ENCODE measurements at regions not wholly inside any gene's neighbourhood (a gene's known extent, or its start where the extent isn't known, plus 50 kb on each side); places are given as distances from the start of the nearest gene placed in this dataset.

DNA sequence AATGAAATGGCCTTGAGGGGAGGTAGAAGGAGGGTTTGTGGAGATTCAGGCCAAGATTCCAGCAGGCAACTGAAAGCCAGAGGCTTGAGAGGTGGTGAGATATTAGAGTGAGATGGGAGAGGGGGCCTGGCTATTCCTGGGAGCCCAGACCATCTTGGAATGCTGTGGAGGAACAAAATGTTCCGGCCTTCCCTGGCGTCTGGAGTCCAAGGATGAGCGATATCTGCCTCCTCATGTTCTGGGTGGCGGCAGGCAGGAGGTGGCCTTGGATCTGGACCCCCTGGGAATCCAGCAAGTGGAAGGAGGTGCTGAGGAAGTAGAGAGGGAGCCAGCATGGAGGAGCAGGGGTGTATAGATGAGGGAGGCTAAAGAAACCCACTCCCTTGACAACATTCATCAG is 335.9 kb downstream of the CYP26B1 start:
- Histone ChIP-seq H3K27ac (replicated peaks) (no peak overlapping the region), H3K4me3 (replicated peaks; ENCODE audit: insufficient read depth, low read length) (no peak overlapping the region), H3K27me3 (ENCODE audit: insufficient read depth, poor library complexity, severe bottlenecking) (peaks cover 2% of the 10 kb centered on the region)
- TF ChIP-seq POLR2AphosphoS5 (IDR thresholded peaks at IDR 0.05; ENCODE audit: low read depth) (no peak), GABPA (IDR thresholded peaks at IDR 0.05; ENCODE audit: low read depth) (no peak), SPI1 (IDR thresholded peaks at IDR 0.05; ENCODE audit: borderline replicate concordance, low read depth) (no peak)
- TF ChIP-seq, protein P1, sequence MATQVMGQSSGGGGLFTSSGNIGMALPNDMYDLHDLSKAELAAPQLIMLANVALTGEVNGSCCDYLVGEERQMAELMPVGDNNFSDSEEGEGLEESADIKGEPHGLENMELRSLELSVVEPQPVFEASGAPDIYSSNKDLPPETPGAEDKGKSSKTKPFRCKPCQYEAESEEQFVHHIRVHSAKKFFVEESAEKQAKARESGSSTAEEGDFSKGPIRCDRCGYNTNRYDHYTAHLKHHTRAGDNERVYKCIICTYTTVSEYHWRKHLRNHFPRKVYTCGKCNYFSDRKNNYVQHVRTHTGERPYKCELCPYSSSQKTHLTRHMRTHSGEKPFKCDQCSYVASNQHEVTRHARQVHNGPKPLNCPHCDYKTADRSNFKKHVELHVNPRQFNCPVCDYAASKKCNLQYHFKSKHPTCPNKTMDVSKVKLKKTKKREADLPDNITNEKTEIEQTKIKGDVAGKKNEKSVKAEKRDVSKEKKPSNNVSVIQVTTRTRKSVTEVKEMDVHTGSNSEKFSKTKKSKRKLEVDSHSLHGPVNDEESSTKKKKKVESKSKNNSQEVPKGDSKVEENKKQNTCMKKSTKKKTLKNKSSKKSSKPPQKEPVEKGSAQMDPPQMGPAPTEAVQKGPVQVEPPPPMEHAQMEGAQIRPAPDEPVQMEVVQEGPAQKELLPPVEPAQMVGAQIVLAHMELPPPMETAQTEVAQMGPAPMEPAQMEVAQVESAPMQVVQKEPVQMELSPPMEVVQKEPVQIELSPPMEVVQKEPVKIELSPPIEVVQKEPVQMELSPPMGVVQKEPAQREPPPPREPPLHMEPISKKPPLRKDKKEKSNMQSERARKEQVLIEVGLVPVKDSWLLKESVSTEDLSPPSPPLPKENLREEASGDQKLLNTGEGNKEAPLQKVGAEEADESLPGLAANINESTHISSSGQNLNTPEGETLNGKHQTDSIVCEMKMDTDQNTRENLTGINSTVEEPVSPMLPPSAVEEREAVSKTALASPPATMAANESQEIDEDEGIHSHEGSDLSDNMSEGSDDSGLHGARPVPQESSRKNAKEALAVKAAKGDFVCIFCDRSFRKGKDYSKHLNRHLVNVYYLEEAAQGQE (IDR thresholded peaks at IDR 0.05; ENCODE audit: insufficient replicate concordance, low read depth), result no peak
- TF ChIP-seq, protein P2, sequence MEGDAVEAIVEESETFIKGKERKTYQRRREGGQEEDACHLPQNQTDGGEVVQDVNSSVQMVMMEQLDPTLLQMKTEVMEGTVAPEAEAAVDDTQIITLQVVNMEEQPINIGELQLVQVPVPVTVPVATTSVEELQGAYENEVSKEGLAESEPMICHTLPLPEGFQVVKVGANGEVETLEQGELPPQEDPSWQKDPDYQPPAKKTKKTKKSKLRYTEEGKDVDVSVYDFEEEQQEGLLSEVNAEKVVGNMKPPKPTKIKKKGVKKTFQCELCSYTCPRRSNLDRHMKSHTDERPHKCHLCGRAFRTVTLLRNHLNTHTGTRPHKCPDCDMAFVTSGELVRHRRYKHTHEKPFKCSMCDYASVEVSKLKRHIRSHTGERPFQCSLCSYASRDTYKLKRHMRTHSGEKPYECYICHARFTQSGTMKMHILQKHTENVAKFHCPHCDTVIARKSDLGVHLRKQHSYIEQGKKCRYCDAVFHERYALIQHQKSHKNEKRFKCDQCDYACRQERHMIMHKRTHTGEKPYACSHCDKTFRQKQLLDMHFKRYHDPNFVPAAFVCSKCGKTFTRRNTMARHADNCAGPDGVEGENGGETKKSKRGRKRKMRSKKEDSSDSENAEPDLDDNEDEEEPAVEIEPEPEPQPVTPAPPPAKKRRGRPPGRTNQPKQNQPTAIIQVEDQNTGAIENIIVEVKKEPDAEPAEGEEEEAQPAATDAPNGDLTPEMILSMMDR (IDR thresholded peaks at IDR 0.05; ENCODE audit: insufficient read depth, low read length), result no peak
- DNase-seq (ENCODE audit: low read depth in 1 of 2, low spot score in 1 of 2), result no peak

DNA sequence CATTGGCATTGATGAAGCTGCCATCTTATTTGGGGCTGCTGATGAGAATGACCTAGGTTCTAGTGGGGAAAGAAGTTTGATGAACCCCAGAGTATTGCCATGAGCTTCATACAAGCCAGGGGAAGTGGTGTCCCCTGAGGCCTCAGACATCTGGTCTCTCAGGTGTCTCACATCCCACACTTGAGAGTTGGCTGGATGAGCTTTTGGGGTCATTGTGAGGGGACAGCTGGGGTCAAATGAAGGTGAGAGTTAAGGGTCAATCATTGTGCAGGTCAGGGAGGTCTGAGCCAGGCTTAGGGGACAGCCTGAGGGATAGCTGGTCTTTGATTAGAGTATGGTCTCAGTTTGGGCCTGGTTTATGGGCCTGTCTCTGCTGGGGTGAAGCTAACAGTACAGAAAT is 336.5 kb downstream of the CYP26B1 start:
- no peak overlapping the region for H3K27ac ChIP-seq (replicated peaks)
- no peak overlapping the region for H3K4me3 ChIP-seq (replicated peaks; ENCODE audit: insufficient read depth, low read length)
- TF ChIP-seq GABPA (IDR thresholded peaks at IDR 0.05; ENCODE audit: low read depth) (no peak), POLR2AphosphoS5 (IDR thresholded peaks at IDR 0.05; ENCODE audit: low read depth) (no peak), SPI1 (IDR thresholded peaks at IDR 0.05; ENCODE audit: borderline replicate concordance, low read depth) (no peak)
- TF ChIP-seq, protein P1 (IDR thresholded peaks at IDR 0.05; ENCODE audit: insufficient replicate concordance, low read depth), result no peak
- no peak for DNase-seq (ENCODE audit: low read depth in 1 of 2, low spot score in 1 of 2)
- H3K27me3 ChIP-seq (ENCODE audit: insufficient read depth, poor library complexity, severe bottlenecking), result peaks cover 2% of the 10 kb centered on the region

DNA sequence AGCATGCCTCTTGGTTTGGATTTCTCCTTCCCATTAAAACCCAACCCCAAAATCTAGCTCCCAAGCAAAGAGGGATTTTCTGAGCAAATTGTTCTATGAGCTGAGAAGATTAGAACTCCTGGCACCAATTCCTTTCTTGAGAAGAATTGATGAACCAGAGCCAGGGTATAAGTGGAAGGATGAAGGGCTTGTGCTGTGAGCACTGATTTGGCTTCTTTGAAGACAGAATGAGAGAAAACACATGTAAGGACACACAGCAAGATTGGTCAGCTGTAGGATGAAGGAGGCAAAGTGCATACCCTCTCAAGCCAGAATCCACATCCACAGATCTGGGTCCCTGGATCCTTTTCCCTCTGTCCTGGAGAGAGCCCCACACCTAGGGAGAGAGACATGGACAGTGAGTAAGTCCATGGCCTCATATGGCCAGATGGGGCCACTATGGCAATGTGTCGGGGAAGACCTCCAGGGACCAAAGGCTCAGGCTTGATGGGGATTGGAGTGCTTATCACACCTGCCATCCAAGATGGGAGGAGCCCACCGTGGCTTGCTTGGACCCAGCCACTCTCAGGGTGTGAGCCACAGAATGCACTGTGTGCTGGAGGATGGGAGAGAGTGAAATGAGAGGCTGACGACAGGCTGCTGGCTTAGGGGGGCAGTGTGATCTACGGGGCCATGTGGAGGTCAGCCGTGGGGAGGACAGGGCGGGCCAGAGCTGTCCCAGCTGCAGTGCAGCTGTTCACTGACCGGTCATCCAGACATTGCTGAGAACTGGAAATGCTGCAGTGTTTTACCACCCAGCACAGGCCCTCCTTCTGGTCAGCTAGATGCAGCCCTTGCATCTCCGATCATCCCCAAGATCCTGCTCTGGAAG is 339.8 kb downstream of the CYP26B1 start:
- Histone ChIP-seq H3K27me3 (ENCODE audit: insufficient read depth, poor library complexity, severe bottlenecking) (peaks cover 4% of the 10 kb centered on the region), H3K27ac (replicated peaks) (no peak overlapping the region), H3K4me3 (replicated peaks; ENCODE audit: insufficient read depth, low read length) (no peak overlapping the region)
- TF ChIP-seq, protein P2 (IDR thresholded peaks at IDR 0.05; ENCODE audit: insufficient read depth, low read length), result no peak
- TF ChIP-seq POLR2AphosphoS5 (IDR thresholded peaks at IDR 0.05; ENCODE audit: low read depth) (no peak), GABPA (IDR thresholded peaks at IDR 0.05; ENCODE audit: low read depth) (no peak), SPI1 (IDR thresholded peaks at IDR 0.05; ENCODE audit: borderline replicate concordance, low read depth) (no peak)
- TF ChIP-seq, protein P1 (IDR thresholded peaks at IDR 0.05; ENCODE audit: insufficient replicate concordance, low read depth), result no peak
- DNase-seq (ENCODE audit: low read depth in 1 of 2, low spot score in 1 of 2), result no peak

Measured in HL-60 (cell line).